NCI-H1694 (cell line): ENCODE measurements at regions not wholly inside any gene's neighbourhood (a gene's known extent, or its start where the extent isn't known, plus 50 kb on each side); places are given as distances from the start of the nearest gene placed in this dataset.

ENCODE experiments used
- DNase-seq: peaks from one replicate; lab custom pipeline; 2025; lab: John Stamatoyannopoulos, UW

DNA sequence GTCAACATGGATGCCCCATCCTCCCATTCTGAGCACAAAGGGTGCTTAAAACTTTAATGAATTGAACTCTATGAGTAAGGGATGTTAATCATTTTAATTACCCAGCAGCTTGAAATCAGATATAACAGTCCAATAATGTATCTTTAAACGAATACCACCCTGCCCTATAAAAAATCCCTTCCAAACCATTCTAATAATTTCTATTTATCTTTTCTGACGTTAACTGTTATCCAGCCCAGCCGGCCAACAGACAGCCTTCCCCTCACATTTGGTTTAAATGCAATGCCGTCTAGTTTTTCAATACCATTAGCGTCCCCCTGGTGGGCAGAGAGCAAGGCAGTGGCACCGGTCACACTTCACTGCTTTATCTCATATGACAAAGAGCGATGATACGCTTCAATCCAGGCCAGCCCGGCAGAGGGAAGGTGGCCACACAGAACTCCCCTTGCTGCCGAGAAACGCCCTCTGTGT lies 402.2 kb upstream of the ZNF507 start:
- DNase-seq = no peak

DNA sequence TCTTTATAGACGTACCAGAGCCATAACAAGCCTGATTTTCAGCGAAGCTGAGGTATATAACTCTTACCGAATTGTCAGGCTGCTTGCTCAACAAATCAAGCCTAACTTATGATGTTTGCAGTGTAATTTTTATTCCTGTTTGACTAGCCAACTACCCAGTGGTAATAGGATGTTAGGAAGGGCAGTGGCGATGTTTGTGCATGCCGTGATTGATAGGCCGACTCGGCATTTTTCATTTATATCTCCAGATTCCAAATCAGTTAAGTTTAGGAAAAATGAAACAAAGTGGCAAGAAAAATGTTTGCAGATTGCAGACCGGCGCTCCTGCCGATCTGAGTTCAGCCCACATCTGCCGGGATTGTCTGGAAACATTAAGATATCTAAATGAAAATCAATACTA lies 401.6 kb upstream of the ZNF507 start:
- no peak for DNase-seq

DNA sequence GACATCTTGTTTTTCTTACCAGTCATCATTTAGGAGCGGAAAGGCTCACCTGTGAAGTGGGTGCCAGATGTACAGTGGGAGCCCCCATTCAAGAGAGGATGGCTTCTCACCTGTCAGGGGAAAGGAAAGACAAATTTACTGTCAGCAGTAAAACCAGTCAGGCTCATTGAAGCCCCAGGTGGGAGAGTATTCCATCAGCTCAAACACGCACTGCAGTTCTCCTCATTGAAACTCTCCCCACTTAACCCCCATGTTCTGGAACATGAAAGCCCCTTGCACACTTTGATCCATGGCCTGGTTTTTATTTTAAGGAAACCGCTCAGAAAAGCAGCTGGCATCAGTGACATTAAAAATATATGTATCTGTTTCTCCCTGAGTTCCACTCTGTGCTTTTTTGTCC lies 401.1 kb upstream of the ZNF507 start:
- no peak for DNase-seq

DNA sequence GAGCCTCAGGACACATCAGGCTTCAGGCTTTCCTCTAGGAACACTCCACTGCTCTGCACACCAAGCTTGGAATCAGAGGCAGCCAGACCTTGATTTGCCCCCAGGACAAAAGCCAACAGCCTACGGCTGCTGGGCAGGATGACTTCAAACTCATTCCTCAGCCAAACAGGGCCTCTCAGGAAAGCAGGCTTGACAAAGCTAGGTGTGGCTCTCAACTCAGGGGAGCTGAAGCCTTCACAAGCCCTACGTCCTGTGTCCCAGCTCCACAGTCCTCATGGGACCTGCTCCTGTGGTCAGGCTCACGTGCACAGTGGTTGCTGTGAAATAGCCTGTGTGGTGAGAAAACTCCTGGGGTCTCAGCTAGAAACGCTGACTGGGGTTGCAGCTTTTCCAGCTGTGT lies 398.9 kb upstream of the ZNF507 start:
- no peak for DNase-seq

DNA sequence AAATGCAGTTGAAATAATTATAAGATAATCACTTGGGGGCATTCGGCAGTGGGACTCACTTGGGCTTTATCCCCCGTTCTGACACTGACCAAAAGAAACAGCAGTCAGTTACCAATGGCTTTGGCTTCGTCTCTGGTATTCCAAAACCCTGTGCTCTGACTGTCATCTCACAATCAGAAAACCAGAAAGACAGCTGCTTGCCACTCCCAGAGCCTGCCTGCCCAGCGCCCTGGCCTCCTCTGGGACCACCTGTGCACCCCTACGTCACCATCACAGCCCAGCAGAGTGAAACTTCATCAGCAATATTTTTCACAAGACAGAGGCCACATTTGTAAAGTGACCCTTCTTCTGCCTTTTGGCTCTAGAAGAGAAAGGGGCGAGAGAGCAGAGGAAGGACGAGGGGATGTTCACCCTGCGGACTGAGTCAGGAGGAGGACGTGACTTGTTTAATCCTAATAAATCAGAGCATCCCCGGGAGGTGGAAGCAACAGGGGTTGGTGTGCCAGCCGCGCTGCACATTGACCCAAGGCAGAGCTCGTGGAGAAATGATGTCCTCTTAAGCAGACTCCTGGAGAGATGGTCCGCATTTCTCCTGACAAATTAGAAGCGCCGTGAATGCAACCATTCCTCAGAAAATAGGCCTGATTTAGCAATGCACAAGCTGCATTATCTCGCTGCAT lies 397.8 kb upstream of the ZNF507 start:
- DNase-seq = no peak

DNA sequence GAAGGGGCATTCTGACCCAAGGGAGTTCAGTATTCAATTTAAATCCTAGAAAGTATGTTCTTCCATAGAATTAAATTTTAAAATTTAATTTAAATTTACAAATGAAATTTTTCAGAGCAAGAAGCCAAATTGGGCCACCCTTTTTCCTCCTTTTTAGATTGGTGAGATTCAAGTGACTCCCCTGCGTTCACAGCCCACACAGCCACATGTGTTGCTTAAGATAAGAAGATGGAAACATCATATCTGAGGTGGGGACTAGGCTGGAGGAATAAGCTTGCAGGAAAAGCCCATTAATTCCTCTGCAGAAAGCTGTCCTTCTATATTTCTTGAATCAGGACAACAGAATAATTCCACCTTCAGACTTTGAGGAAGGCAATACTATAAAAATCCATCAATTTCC lies 392.7 kb upstream of the ZNF507 start:
- no peak for DNase-seq

DNA sequence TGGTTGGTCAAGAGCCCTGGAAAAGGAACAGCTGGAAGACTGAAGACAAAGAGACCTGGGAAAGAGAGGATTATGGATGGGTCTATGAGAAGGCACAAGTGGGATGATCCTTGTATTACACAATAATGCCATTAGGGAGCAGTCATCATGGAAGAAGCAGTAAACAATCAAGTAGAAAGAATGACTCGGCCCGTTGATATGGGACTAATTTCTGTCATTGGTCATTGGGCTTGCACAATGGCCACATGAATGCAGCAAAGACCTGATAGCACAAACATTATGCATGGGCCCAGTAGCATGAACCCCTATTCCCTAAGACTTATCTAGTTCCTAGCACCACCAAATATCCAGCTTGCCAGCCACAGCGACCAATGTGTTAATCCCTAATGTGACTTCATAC lies 390.3 kb upstream of the ZNF507 start:
- no peak for DNase-seq

DNA sequence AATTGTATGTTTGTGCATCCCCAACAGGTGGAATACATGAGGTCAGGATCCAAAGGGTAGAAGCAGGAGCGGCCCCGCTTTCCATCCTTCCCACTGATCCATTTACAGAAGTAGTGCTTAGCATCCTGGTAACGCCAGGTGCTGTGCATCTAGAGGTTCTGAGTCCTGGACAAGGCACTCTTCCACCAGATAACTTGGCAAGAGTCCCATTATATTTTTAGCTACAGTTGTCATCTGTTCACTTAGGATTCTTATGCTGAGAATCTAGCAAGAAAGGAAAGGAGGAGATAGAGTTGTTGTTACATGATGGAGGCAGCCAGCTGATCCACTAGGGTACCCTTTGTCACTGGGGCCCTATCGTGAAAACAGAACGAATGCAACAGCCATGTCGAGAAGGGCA lies 389.5 kb upstream of the ZNF507 start:
- DNase-seq = no peak

DNA sequence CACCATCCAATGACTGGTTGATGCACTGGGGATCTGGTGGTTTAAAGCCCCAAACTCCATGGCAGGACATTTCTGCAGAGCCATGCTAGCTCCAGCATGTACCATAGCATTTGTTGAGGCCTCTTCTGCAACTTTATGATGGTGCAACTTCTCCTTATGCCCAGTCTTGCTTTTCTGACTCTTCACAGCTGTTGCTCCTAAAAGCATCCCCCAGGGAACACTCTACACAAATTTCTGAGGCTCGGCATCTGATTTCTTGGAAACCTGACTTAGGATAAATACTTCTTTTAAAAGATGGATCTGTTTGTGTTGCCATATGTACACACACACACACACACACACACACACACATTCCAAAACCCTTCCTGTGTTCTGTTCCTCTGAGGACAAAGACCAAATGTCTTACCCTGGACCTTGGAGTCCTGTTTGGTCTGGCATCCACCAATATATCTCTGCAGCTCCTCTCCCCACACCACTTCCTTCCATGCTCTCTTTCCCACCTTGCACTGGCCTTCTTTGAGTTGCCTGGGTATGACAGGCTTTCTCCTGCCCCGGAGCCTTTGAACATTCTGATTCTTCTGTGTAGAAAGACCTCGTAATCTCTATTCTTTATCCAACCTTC lies 388.5 kb upstream of the ZNF507 start:
- no peak for DNase-seq

DNA sequence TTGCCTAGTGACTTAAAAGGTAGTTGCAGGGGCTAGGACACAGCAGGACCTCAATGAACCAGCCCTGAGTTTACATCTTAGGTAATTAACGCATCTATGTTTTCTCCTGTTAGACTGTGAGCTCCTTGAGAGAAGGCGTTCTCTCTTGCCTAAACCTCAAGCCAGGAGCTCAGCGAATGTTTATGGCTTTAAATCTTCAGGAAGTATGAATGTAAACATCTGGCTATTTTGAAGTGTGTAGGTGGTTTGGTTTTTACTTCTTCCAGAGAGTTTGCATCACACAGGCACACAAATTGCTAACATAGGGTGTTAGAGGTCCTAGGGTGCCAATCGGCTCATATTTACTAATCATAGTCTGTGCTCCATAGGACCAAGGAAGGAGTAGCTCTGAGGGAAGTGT lies 387.7 kb upstream of the ZNF507 start:
- no peak for DNase-seq

DNA sequence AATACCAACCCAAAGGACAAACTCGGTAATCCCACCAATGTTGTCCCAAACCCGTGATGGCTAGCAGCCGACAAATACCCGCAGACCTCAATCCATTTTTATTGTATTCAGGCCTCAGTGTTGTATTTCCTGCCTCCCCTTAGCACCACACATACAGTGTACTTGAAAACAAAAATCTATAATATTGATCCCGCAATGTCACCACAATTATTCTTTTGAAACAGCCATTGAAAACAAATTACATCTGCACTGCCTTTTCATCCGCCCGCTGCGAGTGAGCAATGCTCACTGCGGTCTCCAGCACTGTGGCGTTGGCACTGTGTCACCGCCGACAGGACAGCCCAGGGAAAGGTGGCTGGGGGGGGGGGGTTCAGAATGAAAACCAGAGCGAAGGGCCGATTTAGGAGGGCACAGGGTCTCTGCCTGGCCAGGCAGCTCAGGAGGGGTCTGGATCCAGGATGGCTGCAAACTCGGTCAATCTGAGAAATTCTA lies 385.8 kb upstream of the ZNF507 start:
- no peak for DNase-seq

DNA sequence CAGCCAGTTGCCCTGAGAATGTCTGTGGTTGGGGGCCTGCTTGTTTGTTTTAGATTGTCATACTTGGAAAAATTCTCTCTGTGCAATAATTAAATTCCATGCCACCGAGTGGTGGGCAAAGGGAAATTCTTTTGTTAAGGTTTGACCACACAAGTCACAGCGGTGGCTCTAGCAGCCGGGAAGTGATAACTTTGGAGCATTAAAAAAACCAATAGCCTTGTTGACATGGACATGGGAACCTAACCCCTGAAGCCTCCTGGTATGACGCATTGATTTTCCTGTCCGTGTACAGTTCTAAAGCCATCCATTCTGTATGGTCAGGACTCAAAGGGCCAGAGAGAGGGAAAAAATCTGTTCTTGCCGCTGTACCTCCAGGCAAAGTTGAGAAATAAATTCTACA lies 384.9 kb upstream of the ZNF507 start:
- DNase-seq = no peak

DNA sequence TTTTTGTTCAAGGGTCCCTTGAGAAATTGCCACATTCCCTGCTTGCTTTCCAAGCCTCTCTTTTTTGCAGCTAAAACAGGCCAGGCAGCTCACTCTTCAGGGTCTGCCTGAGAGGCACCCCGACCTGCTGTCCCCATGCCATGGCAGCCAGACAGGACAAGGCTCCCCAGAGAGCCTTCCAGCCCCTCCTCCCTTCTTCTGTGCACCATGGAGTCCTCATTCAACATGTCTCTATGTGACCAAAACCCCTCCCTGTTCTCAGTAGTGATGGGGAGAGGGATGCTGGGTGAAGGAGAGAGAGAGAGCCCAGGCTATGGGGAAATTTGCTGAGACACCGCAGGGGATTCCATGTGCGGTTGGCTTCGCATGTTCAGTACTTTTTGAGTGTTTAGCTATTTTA lies 384.2 kb upstream of the ZNF507 start:
- DNase-seq = no peak

DNA sequence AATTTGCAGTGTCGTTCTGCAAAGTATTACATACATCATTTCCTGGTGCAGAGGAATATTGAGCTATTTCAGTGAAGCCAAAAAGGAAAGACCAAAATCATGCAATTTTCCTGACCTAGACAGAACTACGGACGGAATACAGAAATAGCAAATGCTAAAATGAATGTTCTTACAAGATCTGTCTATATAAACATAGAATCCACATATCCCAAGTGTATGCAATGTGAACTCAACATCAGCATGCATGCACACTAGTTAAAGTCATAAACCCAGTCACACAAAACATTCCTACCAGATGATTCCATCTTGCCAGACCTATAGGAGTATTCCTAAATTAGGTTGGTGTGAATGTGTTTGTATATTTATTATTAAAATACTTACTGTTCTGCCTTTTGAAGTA lies 383.7 kb upstream of the ZNF507 start:
- DNase-seq = no peak

DNA sequence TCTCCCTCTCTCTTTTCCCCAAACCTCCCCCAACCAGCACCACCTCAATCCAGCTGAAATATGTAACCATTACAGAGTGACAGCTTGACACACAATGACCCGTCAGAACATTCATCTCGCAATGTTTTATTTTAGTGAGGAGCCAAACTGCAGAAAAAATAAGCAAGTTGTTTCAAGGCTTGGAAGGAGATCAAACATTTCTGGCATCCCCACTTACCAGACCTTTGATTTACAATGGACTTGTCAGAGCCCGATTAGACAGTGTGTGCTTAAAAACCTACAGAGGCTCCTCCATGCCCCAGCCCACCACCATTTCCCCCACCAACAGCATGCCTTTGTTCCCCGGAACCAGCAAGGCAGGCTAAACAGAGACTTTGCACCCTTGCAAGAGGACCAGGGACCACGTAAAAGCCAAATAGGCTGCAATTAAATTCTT lies 382.8 kb upstream of the ZNF507 start:
- DNase-seq = no peak

DNA sequence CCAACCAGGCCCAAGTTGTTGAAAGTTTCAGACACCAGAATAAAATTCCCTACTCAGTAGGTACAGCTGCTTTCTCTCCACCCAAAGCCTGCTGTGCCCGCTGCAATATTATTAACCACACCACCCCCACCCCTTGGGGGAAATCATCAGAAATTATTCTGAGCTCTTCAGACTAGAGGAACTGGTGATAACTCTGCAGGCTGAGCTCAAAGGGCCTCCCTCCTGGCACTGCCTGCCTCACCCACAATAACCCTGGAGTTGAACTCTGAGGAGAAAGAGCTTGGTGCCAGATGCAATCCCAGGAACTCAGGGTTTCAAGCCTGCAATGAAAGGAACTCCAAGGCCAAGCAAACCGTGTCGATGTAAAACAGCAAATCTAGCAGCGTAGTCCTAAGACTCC lies 381.7 kb upstream of the ZNF507 start:
- no peak for DNase-seq

DNA sequence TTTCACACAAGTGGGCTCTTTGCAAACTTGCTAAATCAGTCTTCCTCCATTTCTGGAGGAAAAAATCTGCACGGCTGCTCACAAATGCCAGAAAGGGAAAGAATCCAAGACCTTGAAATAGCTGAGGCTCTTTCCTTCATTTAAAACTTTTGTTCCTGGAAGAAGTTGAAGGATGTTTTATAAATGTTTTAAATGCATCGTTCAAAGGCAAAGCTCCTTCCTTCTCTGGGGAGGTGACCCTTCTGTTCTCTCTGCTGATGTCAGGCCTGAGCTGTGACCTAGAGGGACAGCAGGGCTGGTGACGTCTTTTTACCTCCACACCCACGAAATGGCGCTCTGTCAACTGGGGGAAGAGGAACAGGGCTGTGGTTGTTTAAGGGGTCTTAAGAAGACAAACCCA lies 376.4 kb upstream of the ZNF507 start:
- DNase-seq = no peak

DNA sequence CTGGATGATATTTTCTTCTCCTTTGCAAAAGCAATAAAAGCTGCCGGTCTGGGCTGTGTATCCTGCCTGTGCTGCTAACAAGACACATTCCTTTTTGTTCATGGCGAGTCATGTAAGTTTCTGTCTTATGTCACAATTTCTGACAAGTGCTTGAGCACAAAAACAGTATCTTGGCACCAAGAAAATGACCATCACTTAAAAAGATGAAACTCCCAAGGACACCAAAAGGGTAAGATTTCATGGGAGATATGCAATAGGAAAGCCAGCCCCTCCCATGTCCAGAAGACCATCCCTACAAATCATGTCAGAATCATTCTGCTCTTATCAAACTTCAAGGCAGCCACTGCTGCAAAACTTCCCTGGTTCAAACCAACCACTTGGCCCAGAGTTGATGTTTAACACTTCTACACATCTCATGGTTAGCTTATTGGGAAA lies 375.4 kb upstream of the ZNF507 start:
- no peak for DNase-seq

DNA sequence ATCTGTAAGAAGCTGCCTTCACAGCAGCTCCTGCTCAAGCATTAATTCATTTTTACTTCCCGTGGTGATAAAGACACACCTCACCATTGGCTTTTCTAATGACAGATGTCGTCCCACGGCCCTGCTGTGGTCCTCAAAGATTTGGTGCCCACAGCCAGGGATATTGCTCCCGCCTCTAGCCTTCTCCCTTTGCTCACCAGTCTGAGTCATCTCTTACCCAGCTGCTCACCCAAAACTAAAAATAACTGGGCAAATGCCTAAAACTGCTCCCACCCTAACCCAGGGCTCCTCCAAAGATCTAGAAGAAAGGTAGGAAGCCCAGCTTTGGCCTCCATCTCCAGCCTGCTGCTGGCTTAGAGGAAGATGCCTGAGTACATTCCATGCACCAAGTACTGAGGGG lies 371.1 kb upstream of the ZNF507 start:
- no peak for DNase-seq

DNA sequence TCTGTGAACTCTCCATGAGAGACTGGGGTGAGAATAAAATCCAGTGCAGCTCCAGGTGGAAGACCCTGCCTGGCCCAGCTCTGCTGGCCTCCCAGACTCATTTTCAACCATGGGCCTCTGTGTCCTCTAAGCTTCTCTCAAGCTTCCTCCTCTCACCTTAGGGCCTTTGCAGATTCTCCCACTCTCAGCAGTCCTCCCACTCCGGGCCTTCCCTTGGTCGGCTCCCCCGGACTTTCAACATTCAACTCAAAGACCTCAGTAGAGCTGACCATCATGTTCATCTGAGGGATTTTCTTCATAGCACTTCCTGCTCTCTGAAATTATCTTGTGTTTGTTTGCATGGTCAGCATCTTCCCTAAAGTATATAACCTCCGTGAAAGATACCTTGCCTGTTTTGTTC lies 370.5 kb upstream of the ZNF507 start:
- DNase-seq = no peak

DNA sequence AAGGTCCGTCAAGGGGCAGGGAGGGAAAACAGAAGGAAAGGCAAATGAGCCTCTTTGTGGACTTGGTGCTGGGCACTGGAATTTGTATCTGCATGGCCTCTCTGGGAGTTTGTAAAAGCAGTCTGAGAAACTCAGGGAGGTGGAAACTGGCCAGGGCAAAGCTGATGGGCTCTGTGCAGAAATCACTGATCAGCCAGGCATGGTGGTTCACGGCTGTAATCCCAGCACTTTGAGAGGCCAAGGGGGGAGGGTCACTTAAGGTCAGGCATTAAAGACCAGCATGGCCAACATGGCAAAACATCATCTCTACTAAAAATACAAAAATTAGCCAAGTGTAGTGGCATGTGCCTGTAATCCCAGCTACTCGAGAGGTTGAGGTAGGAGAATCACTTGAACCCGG lies 369.9 kb upstream of the ZNF507 start:
- no peak for DNase-seq

DNA sequence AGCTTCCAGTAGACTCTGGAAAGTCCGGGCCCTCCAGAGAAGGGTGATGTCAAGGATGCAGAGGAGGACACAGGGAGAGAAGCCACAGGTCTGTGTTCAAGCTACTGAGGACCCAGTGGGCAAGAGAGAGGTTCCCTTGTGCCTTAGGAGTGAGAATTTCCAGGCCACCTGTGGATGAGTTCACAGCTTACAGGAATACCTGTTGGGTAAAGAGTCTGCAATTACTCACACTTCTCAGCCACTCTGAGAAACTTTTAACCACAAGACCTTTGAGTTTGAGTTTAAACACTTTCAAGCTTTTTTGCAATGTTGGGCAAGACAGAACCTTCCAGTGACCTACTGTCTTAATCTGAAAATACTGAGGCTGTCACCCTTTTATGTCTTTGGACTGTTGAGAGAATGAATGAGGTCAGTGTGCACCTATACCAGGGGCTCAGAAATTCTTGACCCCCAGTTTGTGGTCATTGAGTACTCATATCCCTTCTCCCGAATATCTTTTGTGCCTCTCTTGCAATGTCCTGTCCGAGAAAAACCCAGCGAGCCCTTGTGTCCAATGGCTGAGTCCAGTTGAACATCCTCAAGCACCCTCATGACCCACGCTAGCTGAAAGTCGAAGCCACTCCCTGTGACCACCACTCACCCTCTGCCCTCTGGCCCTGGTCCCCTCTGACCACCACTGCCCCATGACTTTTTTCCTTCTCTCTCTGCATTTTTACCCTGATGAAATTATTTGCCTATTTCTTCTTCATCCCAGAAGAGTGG lies 368.5 kb upstream of the ZNF507 start:
- no peak for DNase-seq

DNA sequence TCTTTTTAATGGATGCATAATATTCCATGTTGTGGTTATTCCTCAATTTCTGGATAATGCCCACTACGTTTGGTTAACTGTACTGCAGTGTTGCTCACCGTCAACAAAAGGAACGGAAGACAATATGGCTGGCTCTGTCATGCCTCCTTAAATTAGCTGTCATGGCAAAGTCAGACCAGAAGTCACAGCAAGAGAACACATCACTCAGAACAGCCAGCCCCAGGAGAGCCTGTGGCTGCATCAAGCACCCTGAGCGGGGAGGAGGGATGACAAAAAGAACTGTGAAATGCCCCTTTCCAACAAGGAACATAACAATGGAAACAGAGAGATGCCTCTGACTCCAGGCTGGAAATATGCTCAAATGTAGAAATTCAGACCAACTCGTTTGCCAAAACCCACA lies 366.0 kb upstream of the ZNF507 start:
- no peak for DNase-seq
